ENCODE measurements at regions not wholly inside any gene's neighbourhood (a gene's known extent, or its start where the extent isn't known, plus 50 kb on each side); places are given as distances from the start of the nearest gene placed in this dataset.
"Not testable (repeated sequence)": the region's sequence is repeated elsewhere in the genome, so short reads cannot be mapped to it uniquely, and the experiment has no call there.

- DNase-seq: peak; percentile 33
Measured at GRCh38 chr2:8229546-8229986, 452.3 kb upstream of the ID2 start.

DNA sequence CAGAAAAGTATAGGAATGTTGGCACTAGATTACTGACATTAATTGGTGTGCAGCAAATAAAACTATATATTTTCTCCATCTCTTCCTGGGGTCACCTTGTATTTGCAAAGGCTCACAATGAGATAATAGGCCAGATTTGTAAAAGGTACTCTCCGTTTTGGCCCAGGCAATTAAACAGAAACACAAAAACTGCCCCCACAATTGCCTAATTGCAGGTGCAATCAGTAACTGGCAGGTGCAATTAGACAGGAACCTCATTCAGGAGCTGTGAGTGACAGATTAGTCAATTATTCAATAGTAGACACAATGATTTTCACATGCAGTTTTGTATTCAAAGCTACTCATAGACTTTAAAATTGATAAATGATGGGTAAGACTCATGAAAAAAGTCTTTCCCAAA, 451.4 kb upstream of the ID2 start:
- DNase-seq: no peak

- no peak for DNase-seq
Measured at GRCh38 chr2:8231902-8232301, 450.0 kb upstream of the ID2 start.

- no peak for DNase-seq
Measured at GRCh38 chr2:8232871-8233270, 449.0 kb upstream of the ID2 start.

GRCh38 chr2:8234253-8234652, 447.6 kb upstream of the ID2 start:
- DNase-seq: no peak

DNA sequence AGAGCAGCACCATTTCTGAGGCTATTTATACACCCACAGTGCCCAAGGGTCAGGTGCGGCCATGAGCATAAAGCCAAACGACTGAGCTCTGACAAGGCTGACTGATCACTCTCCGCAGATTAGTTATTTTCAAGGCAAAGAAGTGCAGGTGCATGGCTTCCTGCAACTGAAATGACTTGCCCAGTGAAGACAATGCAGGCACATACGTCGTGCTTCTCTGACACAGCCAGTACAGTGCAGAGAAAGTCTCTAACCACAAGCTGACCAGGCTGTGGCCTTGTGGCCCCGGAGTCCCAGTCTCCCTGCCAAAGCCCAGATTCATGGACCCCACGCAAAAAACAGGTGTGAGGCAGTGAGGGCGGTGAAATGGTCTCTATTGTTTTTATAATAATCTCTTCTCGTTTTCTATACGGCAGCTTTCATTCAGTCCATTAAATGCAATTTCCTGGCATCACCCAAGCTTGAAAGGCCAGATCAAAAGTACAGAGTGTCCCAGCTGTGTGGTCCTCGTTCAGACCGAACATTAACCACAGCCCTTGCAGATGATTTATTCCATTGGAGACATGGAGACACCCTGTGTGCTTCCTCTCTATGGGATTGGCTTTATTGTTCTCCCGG, 447.0 kb upstream of the ID2 start:
- peak; percentile 27 for DNase-seq

DNA sequence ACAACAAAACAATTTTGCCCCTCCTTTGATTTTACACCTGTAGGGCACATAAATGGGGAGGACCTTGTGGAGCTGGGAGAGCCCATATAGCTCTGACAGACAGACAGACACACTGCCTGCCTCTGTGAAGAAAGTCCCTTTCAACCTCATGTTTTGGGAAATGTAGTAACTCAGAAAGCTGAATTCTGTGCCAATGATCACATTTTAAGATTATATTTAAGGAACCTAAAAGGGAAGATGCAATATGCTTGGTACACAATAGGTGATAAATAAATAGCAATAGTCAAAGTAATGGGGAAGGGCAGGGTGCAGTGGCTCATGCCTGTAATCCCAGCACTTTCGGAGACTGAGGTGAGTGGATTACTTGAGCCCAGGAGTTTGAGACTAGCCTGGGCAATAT, 446.4 kb upstream of the ID2 start:
- DNase-seq: no peak

DNA sequence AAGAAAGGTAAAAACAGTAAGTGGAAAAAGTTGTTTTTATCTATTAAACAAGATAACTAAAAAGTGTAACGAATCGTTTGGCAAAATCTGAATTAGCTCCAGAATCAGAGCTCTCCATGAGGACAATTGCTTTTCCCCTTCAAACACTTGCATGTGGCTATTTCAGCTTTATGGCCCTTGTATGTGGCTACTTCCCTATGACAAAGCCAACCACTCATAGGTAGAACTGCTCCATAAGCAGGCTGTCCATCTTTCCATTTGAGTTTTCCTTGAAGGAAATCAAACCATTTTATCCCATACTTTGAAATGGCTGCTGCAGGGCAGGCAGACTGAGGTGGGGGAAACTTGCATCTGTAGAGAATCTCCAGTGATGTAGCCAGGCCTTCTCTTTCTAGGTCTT, 445.5 kb upstream of the ID2 start:
- no peak for DNase-seq

GRCh38 chr2:8238521-8239230, 443.2 kb upstream of the ID2 start:
- DNase-seq: no peak

- no peak for DNase-seq
Measured at GRCh38 chr2:8239531-8240088, 442.2 kb upstream of the ID2 start.

DNA sequence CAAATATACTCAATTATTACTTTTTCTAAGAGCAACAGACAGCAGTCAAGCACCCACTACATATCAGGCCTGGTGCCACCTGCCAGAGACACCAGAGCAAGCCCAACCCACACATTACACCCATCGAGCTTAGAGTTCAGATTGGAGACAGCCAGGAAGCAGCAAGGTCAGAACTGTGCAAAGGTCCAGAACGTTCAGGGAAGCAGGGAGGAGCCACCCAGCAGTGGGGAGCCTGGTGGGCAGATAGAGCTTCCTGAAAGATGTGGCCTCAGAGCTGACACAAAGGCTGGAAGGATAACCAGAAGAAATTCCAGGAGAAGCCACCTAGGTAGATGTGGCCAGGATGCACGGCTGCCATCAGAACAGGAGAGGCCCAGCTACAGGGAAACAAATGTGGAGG, 440.5 kb upstream of the ID2 start:
- DNase-seq: no peak

- DNase-seq: no peak
Measured at GRCh38 chr2:8242739-8243138, 439.1 kb upstream of the ID2 start.

DNA sequence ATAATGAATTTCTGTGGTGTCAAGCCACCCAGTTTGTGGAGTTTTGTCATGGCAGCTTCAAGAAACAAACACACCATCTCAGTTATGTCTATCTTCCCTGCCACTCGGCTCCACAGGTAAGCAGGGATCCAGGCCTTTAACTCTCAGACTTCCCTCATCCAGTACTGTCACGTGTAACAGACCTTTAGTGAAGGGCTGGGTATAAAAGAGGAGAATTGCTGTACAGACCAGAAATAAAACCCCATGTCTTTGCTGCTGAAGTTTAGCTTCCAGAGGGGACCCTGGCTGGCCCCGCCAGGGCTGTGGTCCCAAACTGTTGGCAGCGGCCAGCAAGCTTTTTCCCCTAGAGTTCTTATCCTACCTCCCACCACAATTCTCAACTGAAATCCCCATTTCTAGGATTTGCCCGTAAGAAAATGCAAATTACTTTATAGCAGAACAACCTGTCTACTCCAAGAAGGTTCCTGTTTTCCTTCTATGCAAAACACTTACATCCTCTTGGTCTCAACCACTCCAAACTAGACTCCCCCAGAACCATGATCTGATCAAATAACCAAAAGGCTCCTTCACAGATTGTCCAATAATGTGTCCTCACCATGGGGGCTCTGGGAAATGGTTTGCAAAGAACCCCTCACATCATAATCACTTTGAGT, 438.0 kb upstream of the ID2 start:
- no peak for DNase-seq

DNA sequence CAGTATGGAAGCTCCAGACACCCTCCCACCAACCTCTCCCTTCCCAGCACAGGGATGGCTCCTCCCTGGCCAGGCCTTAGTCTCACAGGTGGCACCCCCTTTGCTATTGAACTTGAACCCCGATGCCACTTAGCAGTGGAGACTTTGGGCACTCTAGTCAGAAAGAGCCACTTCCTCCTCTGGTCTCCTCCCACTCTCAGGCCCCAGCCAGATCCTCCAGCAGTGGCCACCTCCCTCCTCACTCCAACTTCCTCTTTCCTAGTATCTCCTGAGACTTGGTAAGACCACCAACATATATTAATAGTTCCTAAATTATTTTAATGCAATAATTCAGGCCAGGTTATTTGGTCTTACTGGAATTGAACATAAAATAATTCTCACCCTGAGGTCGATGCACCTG, 437.2 kb upstream of the ID2 start:
- no peak for DNase-seq

- no peak for DNase-seq
Measured at GRCh38 chr2:8246137-8246536, 435.7 kb upstream of the ID2 start.

- DNase-seq: no peak
Measured at GRCh38 chr2:8247905-8248622, 433.8 kb upstream of the ID2 start.

DNA sequence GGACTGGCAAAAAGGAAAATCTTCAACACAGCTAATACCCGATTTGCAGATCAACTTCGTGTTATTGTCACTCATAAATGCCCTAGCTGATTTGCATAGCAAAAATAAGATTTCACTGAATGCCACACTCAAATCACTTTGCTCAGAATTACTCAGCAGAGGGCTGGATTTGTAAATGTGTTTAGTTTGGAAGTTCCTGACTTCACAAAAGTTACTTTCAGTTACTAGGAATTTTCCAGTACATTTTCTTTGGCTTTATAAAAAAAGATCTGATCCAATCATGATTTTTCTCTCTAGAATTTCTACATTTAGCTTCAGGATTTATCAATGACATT, 433.3 kb upstream of the ID2 start:
- DNase-seq: no peak

- DNase-seq: no peak
Measured at GRCh38 chr2:8249141-8249540, 432.7 kb upstream of the ID2 start.

- no peak for DNase-seq
Measured at GRCh38 chr2:8249769-8250168, 432.1 kb upstream of the ID2 start.

DNA sequence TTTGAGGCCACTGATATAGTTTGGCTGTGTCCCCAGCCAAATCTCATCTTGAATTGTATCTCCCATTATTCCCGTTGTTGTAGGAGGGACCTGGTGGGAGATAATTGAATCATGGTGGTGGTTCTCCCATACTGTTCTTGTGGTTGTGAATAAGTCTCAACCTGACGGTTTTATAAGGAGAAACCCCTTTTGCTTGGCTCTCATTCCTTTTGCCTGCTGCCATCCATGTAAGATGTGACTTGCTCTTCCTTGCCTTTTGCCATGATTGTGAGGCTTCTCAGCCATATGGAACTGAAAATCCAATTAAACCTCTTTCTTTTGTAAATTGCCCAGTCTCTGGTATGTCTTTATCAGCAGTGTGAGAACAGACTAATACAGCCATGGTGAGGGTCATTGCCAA, 431.6 kb upstream of the ID2 start:
- not testable (repeated sequence) for DNase-seq

- no peak for DNase-seq
Measured at GRCh38 chr2:8251291-8251690, 430.6 kb upstream of the ID2 start.

- no peak for DNase-seq
Measured at GRCh38 chr2:8251856-8252255, 430.0 kb upstream of the ID2 start.

GRCh38 chr2:8252997-8253694, 428.7 kb upstream of the ID2 start:
- peak; percentile 94 for DNase-seq

Measured in NCI-H510A treated with DMSO at 0.1 percent for 48 hours (cell line).